GM12891 (cell line): ENCODE measurements at regions not wholly inside any gene's neighbourhood (a gene's known extent, or its start where the extent isn't known, plus 50 kb on each side); places are given as distances from the start of the nearest gene placed in this dataset.
"Not testable (repeated sequence)": the region's sequence is repeated elsewhere in the genome, so short reads cannot be mapped to it uniquely, and the experiment has no call there.

Experiments
- DNase-seq: peaks from one replicate; pipeline ENCODE4 v3.0.0; 2011; ENCODE audit warnings: low spot score; ENCODE audit not compliant: insufficient read length
- FAIRE-seq: peaks from 2 replicates; lab custom pipeline; 2011; peaks lifted over from hg19 to GRCh38; lab: Jason Lieb, UNC
- PAX5 ChIP-seq: IDR thresholded peaks from 2 replicates; pipeline ENCODE4 v1.6.1; 2011; ENCODE audit warnings: low read length, moderate library complexity, mild to moderate bottlenecking; ENCODE audit not compliant: insufficient read depth, severe bottlenecking
- POLR2A ChIP-seq: IDR thresholded peaks from 2 replicates; pipeline ENCODE4 v1.6.1; 2011; ENCODE audit warnings: low read depth, low read length, control low read depth
- POLR2AphosphoS5 ChIP-seq: IDR thresholded peaks from 2 replicates; pipeline ENCODE4 v1.6.1; 2011; ENCODE audit warnings: low read depth, low read length, control low read depth
- POU2F2 ChIP-seq: IDR thresholded peaks from 2 replicates; pipeline ENCODE4 v1.6.1; 2011; ENCODE audit warnings: low read depth, mild to moderate bottlenecking, control low read depth, low read length, moderate library complexity
- SPI1 ChIP-seq: IDR thresholded peaks from 2 replicates; pipeline ENCODE4 v1.6.1; 2011; ENCODE audit warnings: low read depth, low read length, control low read depth
- TAF1 ChIP-seq: IDR thresholded peaks from 2 replicates; pipeline ENCODE4 v1.6.1; 2011; ENCODE audit warnings: low read depth, low read length, control low read depth

- DNase-seq = peak; percentile 19
- FAIRE-seq = not testable (repeated sequence)
Measured at GRCh38 chr4:49510238-49510637, 524.2 kb downstream of the CWH43 start.

GRCh38 chr4:49511353-49511752, 525.3 kb downstream of the CWH43 start:
- FAIRE-seq, DNase-seq: not testable (repeated sequence)

- DNase-seq = peak; percentile 11
- not testable (repeated sequence) for FAIRE-seq
Measured at GRCh38 chr4:49511881-49512491, 525.9 kb downstream of the CWH43 start.

GRCh38 chr4:49512641-49513545, 526.8 kb downstream of the CWH43 start:
- not testable (repeated sequence) for FAIRE-seq

GRCh38 chr4:49513546-49514115, 527.6 kb downstream of the CWH43 start:
- DNase-seq, FAIRE-seq: not testable (repeated sequence)

More at GRCh38 chr4:49512641-49513545, 526.8 kb downstream of the CWH43 start:
- peak; percentile 20 for DNase-seq

- DNase-seq, FAIRE-seq: not testable (repeated sequence)
Measured at GRCh38 chr4:49514171-49514699, 528.2 kb downstream of the CWH43 start.

GRCh38 chr4:49514841-49515240, 528.8 kb downstream of the CWH43 start:
- not testable (repeated sequence) for FAIRE-seq, DNase-seq

GRCh38 chr4:49515241-49515640, 529.2 kb downstream of the CWH43 start:
- FAIRE-seq, DNase-seq: not testable (repeated sequence)

GRCh38 chr4:49516096-49516495, 530.0 kb downstream of the CWH43 start:
- FAIRE-seq, DNase-seq: not testable (repeated sequence)

- DNase-seq (no peak), FAIRE-seq (no peak)
- TF ChIP-seq SPI1 (no peak), POLR2AphosphoS5 (no peak), TAF1 (no peak), POU2F2 (no peak), PAX5 (no peak), POLR2A (no peak)
Measured at GRCh38 chr4:49516796-49517195, 530.7 kb downstream of the CWH43 start.

GRCh38 chr4:49517485-49518205, 531.6 kb downstream of the CWH43 start:
- not testable (repeated sequence) for FAIRE-seq, DNase-seq

GRCh38 chr4:49519150-49520035, 533.3 kb downstream of the CWH43 start:
- not testable (repeated sequence) for FAIRE-seq, DNase-seq

GRCh38 chr4:49523816-49524765, 538.0 kb downstream of the CWH43 start:
- not testable (repeated sequence) for FAIRE-seq, DNase-seq

- not testable (repeated sequence) for DNase-seq, FAIRE-seq
Measured at GRCh38 chr4:49558916-49559676, 573.0 kb downstream of the CWH43 start.
